ENCODE measurements at regions not wholly inside any gene's neighbourhood (a gene's known extent, or its start where the extent isn't known, plus 50 kb on each side); places are given as distances from the start of the nearest gene placed in this dataset.

- no peak for TF ChIP-seq REST (IDR thresholded peaks at IDR 0.05; ENCODE audit: insufficient read depth in 1 of 2, low read depth in 2 of 2, low read length in 2 of 2)
- TF ChIP-seq SIN3A (IDR thresholded peaks at IDR 0.05; ENCODE audit: borderline replicate concordance, insufficient read depth, low read length) = no peak
These were observed 524.6 kb upstream of the SETBP1 start for GRCh38 chr18:44156126-44156525.

Data from PFSK-1 (cell line).